H1 (cell line): ENCODE measurements at regions not wholly inside any gene's neighbourhood (a gene's known extent, or its start where the extent isn't known, plus 50 kb on each side); places are given as distances from the start of the nearest gene placed in this dataset.

Experiments
- CTCF ChIA-PET: fragments of 300-600 bp; sonication (Branson Sonifier 250); formaldehyde crosslinking; loops from one replicate; lab custom pipeline; 2021; ENCODE audit not compliant: partially characterized antibody; lab: Charles Lee
- POLR2A ChIA-PET: fragments of 300-600 bp; sonication (Branson Sonifier 250); formaldehyde crosslinking; loops from one replicate; lab custom pipeline; 2021; ENCODE audit warnings: inconsistent platforms; ENCODE audit not compliant: partially characterized antibody; lab: Charles Lee
- DNase-seq, 2 experiments: peaks; one replicate each; pipeline versions ENCODE4 v3.0.0 to v3.0.0-alpha.2; 2010 to 2022; ENCODE audit warnings: low spot score in 2 of 2, low read depth in 1 of 2, mixed read lengths in 1 of 2
- FAIRE-seq: peaks from 2 replicates; lab custom pipeline; 2011; peaks lifted over from hg19 to GRCh38; lab: Jason Lieb, UNC
- H2AFZ ChIP-seq: 2 replicates; pipeline ENCODE4 v1.8.1; 2012; ENCODE audit warnings: low read length, inconsistent platforms
- H2AK5ac ChIP-seq: 2 replicates; pipeline ENCODE4 v1.6.1; 2013; ENCODE audit warnings: low read depth, low read length
- H2BK120ac ChIP-seq: replicated peaks from 2 replicates; pipeline ENCODE3; 2013; ENCODE audit warnings: low read depth, low read length, inconsistent platforms
- H2BK12ac ChIP-seq: 2 replicates; pipeline ENCODE4 v1.6.1; 2013; ENCODE audit warnings: low read depth, low read length
- H2BK15ac ChIP-seq: 2 replicates; pipeline ENCODE4 v1.6.1; 2013; ENCODE audit warnings: low read length
- H2BK20ac ChIP-seq: 2 replicates; pipeline ENCODE4 v1.6.1; 2013; ENCODE audit warnings: low read length
- H2BK5ac ChIP-seq: 2 replicates; pipeline ENCODE4 v1.6.1; 2013; ENCODE audit warnings: low read depth, low read length
- H3K14ac ChIP-seq: 2 replicates; pipeline ENCODE4 v1.6.1; 2013; ENCODE audit warnings: inconsistent platforms; ENCODE audit not compliant: insufficient read length
- H3K18ac ChIP-seq: 2 replicates; pipeline ENCODE4 v1.6.1; 2013; ENCODE audit warnings: low read length; ENCODE audit errors: extremely low read depth
- H3K23ac ChIP-seq: 2 replicates; pipeline ENCODE4 v1.6.1; 2013; ENCODE audit warnings: inconsistent platforms; ENCODE audit not compliant: insufficient read length
- H3K23me2 ChIP-seq: 2 replicates; pipeline ENCODE4 v1.6.1; 2013; ENCODE audit warnings: low read depth, low read length
- H3K27ac ChIP-seq: 2 replicates; pipeline ENCODE4 v1.6.1; 2011; ENCODE audit warnings: low read depth, low read length, inconsistent platforms
- H3K27me3 ChIP-seq, 4 experiments: replicated peaks in 1 of 4; 1 replicate in 1 of 4; 2 replicates in 3 of 4; pipeline versions ENCODE4 v1.6.1 to v1.8.1; 2011 to 2013; ENCODE audit warnings: low read length in 3 of 4, mild to moderate bottlenecking in 3 of 4, inconsistent platforms in 2 of 4, mixed read lengths in 2 of 4, moderate library complexity in 1 of 4; ENCODE audit not compliant: control insufficient read depth in 3 of 4, insufficient read depth in 3 of 4; ENCODE audit errors: extremely low read depth in 1 of 4
- H3K36me3 ChIP-seq, 4 experiments: 2 replicates each; pipeline versions ENCODE4 v1.6.1 to v1.8.1; 2011 to 2013; ENCODE audit warnings: mild to moderate bottlenecking in 4 of 4, low read length in 3 of 4, moderate library complexity in 2 of 4, control low read depth in 1 of 4, inconsistent platforms in 1 of 4; ENCODE audit not compliant: insufficient read depth in 4 of 4, control insufficient read depth in 2 of 4
- H3K4ac ChIP-seq: replicated peaks from 2 replicates; pipeline ENCODE3; 2013; ENCODE audit warnings: low read length, low read depth, mixed read lengths, inconsistent platforms; ENCODE audit not compliant: insufficient read length
- H3K4me1 ChIP-seq, 4 experiments: replicated peaks in 1 of 4; 1 replicate in 1 of 4; 2 replicates in 3 of 4; pipeline versions ENCODE4 v1.6.1 to v1.8.1; 2011 to 2013; ENCODE audit warnings: low read length in 3 of 4, inconsistent platforms in 2 of 4, mixed read lengths in 1 of 4; ENCODE audit not compliant: insufficient read depth in 4 of 4, control insufficient read depth in 3 of 4
- H3K4me2 ChIP-seq, 2 experiments: 2 replicates each; pipeline versions ENCODE4 v1.6.1 to v1.8.1; 2011 to 2013; ENCODE audit warnings: low read depth in 2 of 2, low read length in 2 of 2, control low read depth in 1 of 2, inconsistent platforms in 1 of 2, mild to moderate bottlenecking in 1 of 2; ENCODE audit not compliant: insufficient read depth in 1 of 2
- H3K4me3 ChIP-seq, 4 experiments: fragments of 200-600, 300-600 bp in 1 of 4; sonication (generic), shearing (Covaris generic), sonication (Bioruptor Twin) in 1 of 4; 2 replicates each; pipeline versions ENCODE4 v1.5.1 to v1.8.1; 2011 to 2016; ENCODE audit warnings: low read length in 4 of 4, low read depth in 3 of 4, control low read depth in 2 of 4, inconsistent platforms in 2 of 4, mild to moderate bottlenecking in 2 of 4, mixed read lengths in 1 of 4, moderate library complexity in 1 of 4; ENCODE audit not compliant: insufficient read depth in 2 of 4; ENCODE audit errors: extremely low read depth in 1 of 4
- H3K56ac ChIP-seq: replicated peaks from 2 replicates; pipeline ENCODE3; 2013; ENCODE audit warnings: low read depth, mild to moderate bottlenecking, mixed read lengths, low read length, inconsistent platforms; ENCODE audit not compliant: insufficient read length
- H3K79me1 ChIP-seq: 2 replicates; pipeline ENCODE4 v1.6.1; 2013; ENCODE audit warnings: low read depth, low read length, control low read depth
- H3K79me2 ChIP-seq, 2 experiments: 2 replicates each; pipeline versions ENCODE4 v1.6.1 to v1.8.1; 2012 to 2013; ENCODE audit warnings: low read length in 2 of 2, mild to moderate bottlenecking in 2 of 2, inconsistent platforms in 1 of 2; ENCODE audit not compliant: insufficient read depth in 2 of 2, control insufficient read depth in 1 of 2
- H3K9ac ChIP-seq, 4 experiments: replicated peaks in 1 of 4; 1 replicate in 1 of 4; 2 replicates in 3 of 4; pipeline versions ENCODE4 v1.6.1 to v1.8.1; 2011 to 2013; ENCODE audit warnings: low read depth in 3 of 4, low read length in 3 of 4, control low read depth in 2 of 4, mild to moderate bottlenecking in 2 of 4, moderate library complexity in 2 of 4, inconsistent platforms in 1 of 4; ENCODE audit errors: extremely low read depth in 1 of 4
- H3K9me3 ChIP-seq, 2 experiments: 2 replicates each; pipeline versions ENCODE4 v1.6.1 to v1.8.1; 2012 to 2013; ENCODE audit warnings: mild to moderate bottlenecking in 2 of 2, moderate library complexity in 2 of 2, control low read depth in 1 of 2, inconsistent platforms in 1 of 2, low read depth in 1 of 2, low read length in 1 of 2, mixed read lengths in 1 of 2; ENCODE audit not compliant: insufficient read depth in 2 of 2
- H4K20me1 ChIP-seq, 2 experiments: replicated peaks in 1 of 2; 2 replicates each; pipeline versions ENCODE3 to v1.8.1; 2011 to 2013; ENCODE audit warnings: inconsistent platforms in 2 of 2, low read length in 2 of 2, mild to moderate bottlenecking in 1 of 2; ENCODE audit not compliant: insufficient read depth in 2 of 2, control insufficient read depth in 1 of 2
- H4K5ac ChIP-seq: 2 replicates; pipeline ENCODE4 v1.6.1; 2013; ENCODE audit warnings: low read length, low read depth, mixed read lengths, inconsistent platforms; ENCODE audit not compliant: insufficient read length
- H4K8ac ChIP-seq: 2 replicates; pipeline ENCODE4 v1.8.0; 2013; ENCODE audit warnings: mild to moderate bottlenecking, moderate library complexity, low read length, inconsistent platforms; ENCODE audit not compliant: insufficient read depth; ENCODE audit errors: extremely low read depth
- H4K91ac ChIP-seq: replicated peaks from 2 replicates; pipeline ENCODE3; 2013; ENCODE audit warnings: low read length, mixed read lengths, inconsistent platforms; ENCODE audit not compliant: insufficient read length
- BCL11A ChIP-seq, 2 experiments: IDR thresholded peaks; one replicate each; pipeline ENCODE4 v1.6.1; 2011; ENCODE audit warnings: low read depth in 2 of 2, low read length in 2 of 2, mild to moderate bottlenecking in 2 of 2
- CEBPB ChIP-seq: IDR thresholded peaks from 2 replicates; pipeline ENCODE4 v1.6.1; 2012; ENCODE audit warnings: low read depth, low read length
- CHD1 ChIP-seq: IDR thresholded peaks from 2 replicates; pipeline ENCODE4 v1.6.1; 2012; ENCODE audit warnings: low read depth, low read length, improper control_type of control experiment
- CTCF ChIP-seq, 3 experiments: IDR thresholded peaks; 1 replicate in 2 of 3; 2 replicates in 1 of 3; pipeline versions ENCODE4 v1.5.1 to v1.6.1; 2011; ENCODE audit warnings: low read length in 3 of 3, mild to moderate bottlenecking in 3 of 3, inconsistent platforms in 2 of 3, low read depth in 1 of 3, moderate library complexity in 1 of 3; ENCODE audit not compliant: insufficient read depth in 1 of 3; ENCODE audit errors: control extremely low read depth in 1 of 3
- E2F6 ChIP-seq: IDR thresholded peaks from 2 replicates; pipeline ENCODE4 v1.6.1; 2012; ENCODE audit warnings: inconsistent platforms
- EGR1 ChIP-seq: IDR thresholded peaks from 2 replicates; pipeline ENCODE4 v1.6.1; 2011; ENCODE audit warnings: low read depth, low read length, borderline replicate concordance
- HDAC2 ChIP-seq, 2 experiments: fragments of 300-600 bp in 1 of 2; sonication (generic) in 1 of 2; IDR thresholded peaks; 2 replicates each; pipeline ENCODE4 v1.6.1; 2011 to 2012; ENCODE audit warnings: low read depth in 2 of 2, low read length in 2 of 2, mild to moderate bottlenecking in 2 of 2, moderate library complexity in 2 of 2, borderline replicate concordance in 1 of 2, inconsistent platforms in 1 of 2
- HDAC6 ChIP-seq: IDR thresholded peaks from one replicate; pipeline ENCODE4 v1.7.1; 2012; ENCODE audit warnings: low read depth, mild to moderate bottlenecking, inconsistent platforms, low read length, moderate library complexity
- JUND ChIP-seq: IDR thresholded peaks from 2 replicates; pipeline ENCODE4 v1.6.1; 2011; ENCODE audit warnings: mild to moderate bottlenecking, improper control_type of control experiment, low read length
- POLR2AphosphoS5 ChIP-seq: IDR thresholded peaks from 2 replicates; pipeline ENCODE4 v1.6.1; 2011; ENCODE audit warnings: low read depth, low read length
- RAD21 ChIP-seq, 2 experiments: IDR thresholded peaks in 1 of 2; conservative IDR thresholded peaks in 1 of 2; 2 replicates each; pipeline ENCODE4 v1.6.1; 2011; ENCODE audit warnings: low read depth in 2 of 2, low read length in 2 of 2, improper control_type of control experiment in 1 of 2, inconsistent platforms in 1 of 2, mild to moderate bottlenecking in 1 of 2, moderate library complexity in 1 of 2
- WGBS, 2 experiments: shearing (Covaris generic) in 1 of 2; methylation state at CpG; one replicate each; pipeline versions ENCODE4 v1.1.6 to v1.1.7; 2013 to 2015; ENCODE audit warnings: low lambda C conversion rate in 2 of 2, mixed read lengths in 2 of 2, inconsistent platforms in 1 of 2, low coverage in 1 of 2, missing lambda C conversion rate in 1 of 2; ENCODE audit not compliant: insufficient replicate concordance in 2 of 2, insufficient coverage in 1 of 2, insufficient read length in 1 of 2; ENCODE audit errors: extremely low coverage in 1 of 2, missing lambda C conversion rate in 1 of 2; 5-methylcytosine and 5-hydroxymethylcytosine counted together

GRCh38 chr2:8332646-8333045 lies 349.2 kb upstream of the ID2 start:
- POLR2A ChIA-PET = no interaction called here
- H3K14ac ChIP-seq = no peak overlapping the region
- H3K18ac ChIP-seq = no peak overlapping the region
- no peaks in the 10 kb centered on the region for H3K23me2 ChIP-seq
- H3K36me3 ChIP-seq = no peaks in the 10 kb centered on the region
- H2BK20ac ChIP-seq = no peak overlapping the region
- no peak overlapping the region for H3K56ac ChIP-seq
- no peak overlapping the region for H4K5ac ChIP-seq
- H3K79me1 ChIP-seq = no peaks in the 10 kb centered on the region
- no peak overlapping the region for H3K23ac ChIP-seq
- H2AK5ac ChIP-seq = no peak overlapping the region
- FAIRE-seq (no peak), DNase-seq (no peak)
- CTCF ChIA-PET = interaction anchor here (1.5 kb wide), 1 partner anchor 75 kb away, joined by 3 read pairs; no protein-coding TSS in a partner anchor
- H3K27me3 ChIP-seq = no peaks in the 10 kb centered on the region
- H3K4me3 ChIP-seq = no peak overlapping the region
- H3K4me1 ChIP-seq = no peaks in the 10 kb centered on the region; a peak in 1 of 7 replicates
- no peak overlapping the region for H4K8ac ChIP-seq
- H2BK5ac ChIP-seq = no peak overlapping the region
- H2AFZ ChIP-seq = no peak overlapping the region
- no peak overlapping the region for H3K4me2 ChIP-seq
- H2BK12ac ChIP-seq = no peak overlapping the region
- H3K9ac ChIP-seq = no peak overlapping the region
- H2BK120ac ChIP-seq = no peak overlapping the region
- no peak overlapping the region for H3K4ac ChIP-seq
- H3K27ac ChIP-seq = no peak overlapping the region
- H4K20me1 ChIP-seq = no peaks in the 10 kb centered on the region
- H3K9me3 ChIP-seq = peaks cover 0 to 3% of the 10 kb centered on the region in 2 experiments; a peak in 1 of 4 replicates
- WGBS, 2 experiments = 88% methylated on average over 8 of the region's 9 CpGs; no CpG with 5 or more reads in 1 of the 2 experiments
- no peak overlapping the region for H4K91ac ChIP-seq
- H3K79me2 ChIP-seq = no peaks in the 10 kb centered on the region
- H2BK15ac ChIP-seq = no peak overlapping the region
- TF ChIP-seq EGR1 = no peak
- TF ChIP-seq JUND = no peak
- TF ChIP-seq HDAC2 (IDR thresholded peaks at IDR 0.05; ENCODE audit: borderline replicate concordance in 1 of 2, low read depth in 2 of 2, low read length in 2 of 2) = no peak
- no peak for TF ChIP-seq CEBPB
- TF ChIP-seq POLR2AphosphoS5 = no peak
- no peak for TF ChIP-seq E2F6
- TF ChIP-seq RAD21 (IDR thresholded peaks at IDR 0.05 in 1 of 2, conservative IDR thresholded peaks at IDR 0.05 in 1 of 2; ENCODE audit: low read depth in 2 of 2, low read length in 2 of 2) = no peak
- no peak for TF ChIP-seq HDAC6
- TF ChIP-seq CHD1 = no peak
- no peak for TF ChIP-seq BCL11A (IDR thresholded peaks at IDR 0.05; ENCODE audit: low read depth in 2 of 2, low read length in 2 of 2)
- no peak for TF ChIP-seq CTCF (IDR thresholded peaks at IDR 0.05; ENCODE audit: control extremely low read depth in 1 of 3, insufficient read depth in 1 of 3, low read depth in 1 of 3, low read length in 3 of 3)
